ENCODE measurements at regions not wholly inside any gene's neighbourhood (a gene's known extent, or its start where the extent isn't known, plus 50 kb on each side); places are given as distances from the start of the nearest gene placed in this dataset.

- Histone ChIP-seq H3K9me2 (ENCODE audit: insufficient read depth, low read length) (no peaks in the 10 kb centered on the region), H3K4me3 (ENCODE audit: low read length) (no peak overlapping the region), H3K79me2 (replicated peaks; ENCODE audit: insufficient read depth, low read length) (no peaks in the 10 kb centered on the region), H3K4me2 (ENCODE audit: low read length) (no peak overlapping the region), H3K36me3 (ENCODE audit: insufficient read depth, low read length) (no peaks in the 10 kb centered on the region), H3K27me3 (ENCODE audit: insufficient read depth, low read depth, low read length) (no peaks in the 10 kb centered on the region), H3K9ac (ENCODE audit: low read length) (no peak overlapping the region), H3F3A (ENCODE audit: insufficient read depth, low read length, poor library complexity, severe bottlenecking) (no peaks in the 10 kb centered on the region), H3K27ac (ENCODE audit: low read length) (no peak overlapping the region), H2AFZ (ENCODE audit: low read depth, low read length) (no peak overlapping the region), H3K9me3 (ENCODE audit: low read length) (no peaks in the 10 kb centered on the region), H4K20me1 (ENCODE audit: insufficient read depth) (no peaks in the 10 kb centered on the region)
- TF ChIP-seq TAF1 (IDR thresholded peaks at IDR 0.05; ENCODE audit: low read depth) (no peak), EP300 (conservative IDR thresholded peaks at IDR 0.05; ENCODE audit: poor library complexity, severe bottlenecking) (no peak), EZH2 (IDR thresholded peaks at IDR 0.05; ENCODE audit: borderline replicate concordance, insufficient read depth, low read length, poor library complexity, severe bottlenecking) (no peak)
- TF ChIP-seq, protein P1, sequence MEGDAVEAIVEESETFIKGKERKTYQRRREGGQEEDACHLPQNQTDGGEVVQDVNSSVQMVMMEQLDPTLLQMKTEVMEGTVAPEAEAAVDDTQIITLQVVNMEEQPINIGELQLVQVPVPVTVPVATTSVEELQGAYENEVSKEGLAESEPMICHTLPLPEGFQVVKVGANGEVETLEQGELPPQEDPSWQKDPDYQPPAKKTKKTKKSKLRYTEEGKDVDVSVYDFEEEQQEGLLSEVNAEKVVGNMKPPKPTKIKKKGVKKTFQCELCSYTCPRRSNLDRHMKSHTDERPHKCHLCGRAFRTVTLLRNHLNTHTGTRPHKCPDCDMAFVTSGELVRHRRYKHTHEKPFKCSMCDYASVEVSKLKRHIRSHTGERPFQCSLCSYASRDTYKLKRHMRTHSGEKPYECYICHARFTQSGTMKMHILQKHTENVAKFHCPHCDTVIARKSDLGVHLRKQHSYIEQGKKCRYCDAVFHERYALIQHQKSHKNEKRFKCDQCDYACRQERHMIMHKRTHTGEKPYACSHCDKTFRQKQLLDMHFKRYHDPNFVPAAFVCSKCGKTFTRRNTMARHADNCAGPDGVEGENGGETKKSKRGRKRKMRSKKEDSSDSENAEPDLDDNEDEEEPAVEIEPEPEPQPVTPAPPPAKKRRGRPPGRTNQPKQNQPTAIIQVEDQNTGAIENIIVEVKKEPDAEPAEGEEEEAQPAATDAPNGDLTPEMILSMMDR (IDR thresholded peaks at IDR 0.05; ENCODE audit: poor library complexity, severe bottlenecking), result no peak
Measured at GRCh38 chr4:30471861-30472260, 248.3 kb upstream of the PCDH7 start.

- no peaks in the 10 kb centered on the region for H3F3A ChIP-seq (ENCODE audit: insufficient read depth, low read length, poor library complexity, severe bottlenecking)
- no peaks in the 10 kb centered on the region for H3K79me2 ChIP-seq (replicated peaks; ENCODE audit: insufficient read depth, low read length)
- H3K4me3 ChIP-seq (ENCODE audit: low read length), result no peak overlapping the region
- no peak for TF ChIP-seq RAD21 (conservative IDR thresholded peaks at IDR 0.05)
- no peak for TF ChIP-seq POLR2AphosphoS5 (IDR thresholded peaks at IDR 0.05)
- TF ChIP-seq EZH2 (IDR thresholded peaks at IDR 0.05; ENCODE audit: borderline replicate concordance, insufficient read depth, low read length, poor library complexity, severe bottlenecking), result no peak
- TF ChIP-seq, protein P1 (IDR thresholded peaks at IDR 0.05; ENCODE audit: poor library complexity, severe bottlenecking), result no peak
- no peak for TF ChIP-seq EP300 (conservative IDR thresholded peaks at IDR 0.05; ENCODE audit: poor library complexity, severe bottlenecking)
- TF ChIP-seq MXI1 (conservative IDR thresholded peaks at IDR 0.05; ENCODE audit: poor library complexity, severe bottlenecking), result no peak
- TF ChIP-seq TAF1 (IDR thresholded peaks at IDR 0.05; ENCODE audit: low read depth), result no peak
- no peak for TF ChIP-seq SMC3 (conservative IDR thresholded peaks at IDR 0.05; ENCODE audit: poor library complexity)
- TF ChIP-seq REST (IDR thresholded peaks at IDR 0.05; ENCODE audit: borderline replicate concordance), result no peak
- no peak overlapping the region for H3K4me2 ChIP-seq (ENCODE audit: low read length)
- H3K27ac ChIP-seq (ENCODE audit: low read length), result no peak overlapping the region
- no peaks in the 10 kb centered on the region for H4K20me1 ChIP-seq (ENCODE audit: insufficient read depth)
- no peak overlapping the region for H3K9ac ChIP-seq (ENCODE audit: low read length)
- H3K9me3 ChIP-seq (ENCODE audit: low read length), result no peaks in the 10 kb centered on the region
- H3K27me3 ChIP-seq (ENCODE audit: insufficient read depth, low read depth, low read length), result no peaks in the 10 kb centered on the region
- H2AFZ ChIP-seq (ENCODE audit: low read depth, low read length), result no peak overlapping the region
- no peaks in the 10 kb centered on the region for H3K36me3 ChIP-seq (ENCODE audit: insufficient read depth, low read length)
- H3K9me2 ChIP-seq (ENCODE audit: insufficient read depth, low read length), result no peaks in the 10 kb centered on the region
Measured at GRCh38 chr4:30473225-30473624, 246.9 kb upstream of the PCDH7 start.

Measured in neural cell (in vitro differentiated cells).